ENCODE measurements at regions not wholly inside any gene's neighbourhood (a gene's known extent, or its start where the extent isn't known, plus 50 kb on each side); places are given as distances from the start of the nearest gene placed in this dataset.

DNA sequence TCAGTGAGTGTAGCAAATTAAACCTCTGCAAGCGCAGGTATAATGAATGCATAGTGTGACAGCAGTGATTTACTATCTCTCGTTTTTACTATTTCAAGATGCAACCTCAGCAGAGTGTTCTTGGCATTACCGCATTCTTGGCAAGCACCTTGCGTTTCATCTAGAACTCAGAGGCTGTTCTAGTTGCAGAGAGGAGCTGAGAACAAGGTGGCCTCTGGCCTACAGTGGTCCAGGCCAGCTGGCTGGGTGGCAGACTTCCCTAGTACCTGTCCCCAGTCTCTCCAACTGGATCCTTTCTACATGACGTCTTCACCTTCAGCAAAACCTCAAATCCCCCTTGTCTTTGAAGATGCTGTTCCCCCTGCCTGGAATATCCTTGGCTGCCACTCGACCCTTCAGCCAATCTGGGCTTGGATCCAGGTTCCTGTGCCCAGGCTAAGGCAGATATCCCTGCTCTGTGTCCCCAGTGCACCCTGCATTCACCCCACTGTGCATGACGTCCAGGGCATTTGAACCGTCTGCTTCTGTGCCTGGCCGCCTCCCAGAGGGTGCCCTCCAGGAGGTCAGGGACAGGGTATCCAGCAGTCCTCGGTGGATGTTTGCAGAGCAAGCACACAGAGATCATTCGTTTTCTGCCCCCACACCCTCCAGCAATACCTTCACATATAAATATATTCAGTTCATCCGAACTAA, 120.4 kb upstream of the CPEB4 start (continued):
- TF ChIP-seq, protein P1, sequence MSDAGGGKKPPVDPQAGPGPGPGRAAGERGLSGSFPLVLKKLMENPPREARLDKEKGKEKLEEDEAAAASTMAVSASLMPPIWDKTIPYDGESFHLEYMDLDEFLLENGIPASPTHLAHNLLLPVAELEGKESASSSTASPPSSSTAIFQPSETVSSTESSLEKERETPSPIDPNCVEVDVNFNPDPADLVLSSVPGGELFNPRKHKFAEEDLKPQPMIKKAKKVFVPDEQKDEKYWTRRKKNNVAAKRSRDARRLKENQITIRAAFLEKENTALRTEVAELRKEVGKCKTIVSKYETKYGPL (CRISPR knock-in tag; IDR thresholded peaks at IDR 0.05), result no peak
- no peak for TF ChIP-seq ZNF296 (CRISPR knock-in tag; conservative IDR thresholded peaks at IDR 0.05)
- no peak for TF ChIP-seq TGIF2 (CRISPR knock-in tag; IDR thresholded peaks at IDR 0.05)
- TF ChIP-seq ELF1 (CRISPR knock-in tag; IDR thresholded peaks at IDR 0.05), result no peak
- no peak for TF ChIP-seq NFKBIZ (CRISPR knock-in tag; IDR thresholded peaks at IDR 0.05)
- TF ChIP-seq, protein P2, sequence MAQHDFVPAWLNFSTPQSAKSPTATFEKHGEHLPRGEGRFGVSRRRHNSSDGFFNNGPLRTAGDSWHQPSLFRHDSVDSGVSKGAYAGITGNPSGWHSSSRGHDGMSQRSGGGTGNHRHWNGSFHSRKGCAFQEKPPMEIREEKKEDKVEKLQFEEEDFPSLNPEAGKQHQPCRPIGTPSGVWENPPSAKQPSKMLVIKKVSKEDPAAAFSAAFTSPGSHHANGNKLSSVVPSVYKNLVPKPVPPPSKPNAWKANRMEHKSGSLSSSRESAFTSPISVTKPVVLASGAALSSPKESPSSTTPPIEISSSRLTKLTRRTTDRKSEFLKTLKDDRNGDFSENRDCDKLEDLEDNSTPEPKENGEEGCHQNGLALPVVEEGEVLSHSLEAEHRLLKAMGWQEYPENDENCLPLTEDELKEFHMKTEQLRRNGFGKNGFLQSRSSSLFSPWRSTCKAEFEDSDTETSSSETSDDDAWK (CRISPR knock-in tag; IDR thresholded peaks at IDR 0.05), result no peak
- TF ChIP-seq PLRG1 (conservative IDR thresholded peaks at IDR 0.05), result no peak
- no peak for TF ChIP-seq ATRX (CRISPR knock-in tag; IDR thresholded peaks at IDR 0.05; ENCODE audit: borderline replicate concordance)
- no peak for TF ChIP-seq KDM1A (CRISPR knock-in tag; IDR thresholded peaks at IDR 0.05)
- no peak for TF ChIP-seq HOXA7 (CRISPR knock-in tag; IDR thresholded peaks at IDR 0.05)
- TF ChIP-seq NFKB2 (CRISPR knock-in tag; IDR thresholded peaks at IDR 0.05; ENCODE audit: borderline replicate concordance), result no peak
- TF ChIP-seq PBX2 (CRISPR knock-in tag; IDR thresholded peaks at IDR 0.05), result no peak
- no peak for TF ChIP-seq HCFC1 (IDR thresholded peaks at IDR 0.05; ENCODE audit: low read depth, low read length)
- no peak for TF ChIP-seq ARNT (IDR thresholded peaks at IDR 0.05)
- TF ChIP-seq, protein P3, sequence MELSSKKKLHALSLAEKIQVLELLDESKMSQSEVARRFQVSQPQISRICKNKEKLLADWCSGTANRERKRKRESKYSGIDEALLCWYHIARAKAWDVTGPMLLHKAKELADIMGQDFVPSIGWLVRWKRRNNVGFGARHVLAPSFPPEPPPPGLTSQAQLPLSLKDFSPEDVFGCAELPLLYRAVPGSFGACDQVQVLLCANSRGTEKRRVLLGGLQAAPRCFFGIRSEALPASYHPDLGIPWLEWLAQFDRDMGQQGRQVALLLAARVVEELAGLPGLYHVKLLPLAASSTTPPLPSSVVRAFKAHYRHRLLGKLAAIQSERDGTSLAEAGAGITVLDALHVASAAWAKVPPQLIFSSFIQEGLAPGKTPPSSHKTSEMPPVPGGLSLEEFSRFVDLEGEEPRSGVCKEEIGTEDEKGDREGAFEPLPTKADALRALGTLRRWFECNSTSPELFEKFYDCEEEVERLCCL (CRISPR knock-in tag; IDR thresholded peaks at IDR 0.05; ENCODE audit: borderline replicate concordance), result no peak
- TF ChIP-seq, protein P4, sequence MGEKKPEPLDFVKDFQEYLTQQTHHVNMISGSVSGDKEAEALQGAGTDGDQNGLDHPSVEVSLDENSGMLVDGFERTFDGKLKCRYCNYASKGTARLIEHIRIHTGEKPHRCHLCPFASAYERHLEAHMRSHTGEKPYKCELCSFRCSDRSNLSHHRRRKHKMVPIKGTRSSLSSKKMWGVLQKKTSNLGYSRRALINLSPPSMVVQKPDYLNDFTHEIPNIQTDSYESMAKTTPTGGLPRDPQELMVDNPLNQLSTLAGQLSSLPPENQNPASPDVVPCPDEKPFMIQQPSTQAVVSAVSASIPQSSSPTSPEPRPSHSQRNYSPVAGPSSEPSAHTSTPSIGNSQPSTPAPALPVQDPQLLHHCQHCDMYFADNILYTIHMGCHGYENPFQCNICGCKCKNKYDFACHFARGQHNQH (CRISPR knock-in tag; IDR thresholded peaks at IDR 0.05), result no peak
- TF ChIP-seq ZNF775 (CRISPR knock-in tag; IDR thresholded peaks at IDR 0.05; ENCODE audit: borderline replicate concordance), result no peak
- TF ChIP-seq PRPF4 (IDR thresholded peaks at IDR 0.05; ENCODE audit: low read depth, low read length, poor library complexity, severe bottlenecking), result no peak
- TF ChIP-seq RXRA (CRISPR knock-in tag; IDR thresholded peaks at IDR 0.05), result peak; percentile 75
- TF ChIP-seq SP1 (IDR thresholded peaks at IDR 0.05), result no peak
- no peak for TF ChIP-seq SP1 (CRISPR knock-in tag; IDR thresholded peaks at IDR 0.05)
- peak; percentile 79 for TF ChIP-seq ZNF687 (CRISPR knock-in tag; IDR thresholded peaks at IDR 0.05)
- no peak for TF ChIP-seq SRSF4 (IDR thresholded peaks at IDR 0.05; ENCODE audit: low read depth, low read length, poor library complexity, severe bottlenecking)

Data from HepG2 (cell line).